Head of caudate nucleus (tissue), 42 donors: ENCODE measurements at regions not wholly inside any gene's neighbourhood (a gene's known extent, or its start where the extent isn't known, plus 50 kb on each side); places are given as distances from the start of the nearest gene placed in this dataset.

ENCODE experiments used
- DNase-seq, 42 donors: peaks; one replicate each; pipeline versions ENCODE4 v3.0.0 to v3.0.0-alpha.2; 2020 to 2021; ENCODE audit warnings: mixed read lengths in 7 of 42
- intact Hi-C: fragments of 100-400 bp; cut with DNase I; formaldehyde crosslinking; loops from one replicate; pipeline ENCODE4 v1.15.0; 2022

- intact Hi-C loops, result no loop called here
- no peak for DNase-seq
Measured at GRCh38 chrX:107502316-107502715, 52.9 kb downstream of the FRMPD3 start.

- no peak for DNase-seq
- intact Hi-C loops, result no loop called here
Measured at GRCh38 chrX:107504006-107504405, 54.6 kb downstream of the FRMPD3 start.

- no peak for DNase-seq
- intact Hi-C loops, result no loop called here
Measured at GRCh38 chrX:107505223-107505622, 55.8 kb downstream of the FRMPD3 start.

GRCh38 chrX:107506596-107507031, 57.2 kb downstream of the FRMPD3 start:
- intact Hi-C loops, result no loop called here
- no peak for DNase-seq

GRCh38 chrX:107507093-107507743, 57.8 kb downstream of the FRMPD3 start:
- DNase-seq, result no peak
- intact Hi-C loops, result no loop called here

- no peak for DNase-seq
- intact Hi-C loops, result no loop called here
Measured at GRCh38 chrX:107507744-107508117, 58.3 kb downstream of the FRMPD3 start.

- DNase-seq, result no peak
- intact Hi-C loops, result no loop called here
Measured at GRCh38 chrX:107508925-107509324, 59.5 kb downstream of the FRMPD3 start.

GRCh38 chrX:107514944-107515343, 65.5 kb downstream of the FRMPD3 start:
- intact Hi-C loops, result no loop called here
- no peak for DNase-seq

- DNase-seq, result no peak
- intact Hi-C loops, result no loop called here
Measured at GRCh38 chrX:107521877-107522586, 72.6 kb downstream of the FRMPD3 start.

- intact Hi-C loops, result no loop called here
- DNase-seq, result no peak
Measured at GRCh38 chrX:107522901-107523300, 73.4 kb downstream of the FRMPD3 start.

- DNase-seq, result no peak
- intact Hi-C loops, result no loop called here
Measured at GRCh38 chrX:107526141-107526540, 76.7 kb downstream of the FRMPD3 start.

- intact Hi-C loops, result no loop called here
- no peak for DNase-seq
Measured at GRCh38 chrX:107530141-107530540, 80.7 kb downstream of the FRMPD3 start.

- intact Hi-C loops, result no loop called here
- peak in 9 of 42 donors; percentile 6 to 49 (median 14) for DNase-seq
Measured at GRCh38 chrX:107537815-107538214, 88.4 kb downstream of the FRMPD3 start.

GRCh38 chrX:107541244-107541643, 87.1 kb upstream of the PRPS1 start:
- intact Hi-C loops, result no loop called here
- DNase-seq, result no peak

- intact Hi-C loops, result no loop called here
- DNase-seq, result no peak
Measured at GRCh38 chrX:107542040-107542439, 86.3 kb upstream of the PRPS1 start.

GRCh38 chrX:107542500-107542899, 85.8 kb upstream of the PRPS1 start:
- peak in 30 of 42 donors; percentile 4 to 61 (median 29) for DNase-seq

GRCh38 chrX:107547621-107548020, 80.7 kb upstream of the PRPS1 start:
- intact Hi-C loops, result no loop called here
- DNase-seq, result peak in 3 of 42 donors; percentile 7 to 35 (median 31)

More at GRCh38 chrX:107542500-107542899, 85.8 kb upstream of the PRPS1 start:
- intact Hi-C loops, result no loop called here

- intact Hi-C loops, result no loop called here
- no peak for DNase-seq
Measured at GRCh38 chrX:107548775-107549174, 79.5 kb upstream of the PRPS1 start.

- peak in 1 of 42 donors; percentile 12 for DNase-seq
- intact Hi-C loops, result no loop called here
Measured at GRCh38 chrX:107549504-107549903, 78.8 kb upstream of the PRPS1 start.

- peak in 34 of 42 donors; percentile 1 to 51 (median 20) for DNase-seq
- intact Hi-C loops, result no loop called here
Measured at GRCh38 chrX:107551546-107551945, 76.8 kb upstream of the PRPS1 start.

- intact Hi-C loops, result no loop called here
- DNase-seq, result no peak
Measured at GRCh38 chrX:107552930-107553329, 75.4 kb upstream of the PRPS1 start.
